Stimulated activated effector memory CD8-positive, alpha-beta T cell treated with anti-CD3 and anti-CD28 coated beads, Interleukin-12 subunit alpha, Interleukin-12 subunit beta, amount 100 ng/mL, for 72 hours (primary cell): ENCODE measurements at regions not wholly inside any gene's neighbourhood (a gene's known extent, or its start where the extent isn't known, plus 50 kb on each side); places are given as distances from the start of the nearest gene placed in this dataset.

Source experiments
- ATAC-seq: fragments of 150-1000 bp; cut with Tn5 transposase; 2 replicates; pipeline ENCODE4 v1.10.0; 2021
- DNase-seq, 2 donors: peaks; one replicate each; pipeline ENCODE4 v3.0.0; 2021 to 2022; ENCODE audit warnings: low spot score in 2 of 2
- H3K27ac Mint-ChIP-seq: one replicate; pipeline ENCODE4 v1.8.0; 2022; ENCODE audit warnings: mild to moderate bottlenecking, mixed read lengths
- H3K36me3 Mint-ChIP-seq: one replicate; pipeline ENCODE4 v1.8.0; 2022; ENCODE audit warnings: mild to moderate bottlenecking, mixed read lengths
- H3K4me1 Mint-ChIP-seq: one replicate; pipeline ENCODE4 v1.8.0; 2022; ENCODE audit warnings: mixed read lengths
- H3K4me3 Mint-ChIP-seq: one replicate; pipeline ENCODE4 v1.8.0; 2022; ENCODE audit warnings: mild to moderate bottlenecking, mixed read lengths
- H3K9me3 Mint-ChIP-seq: one replicate; pipeline ENCODE4 v1.8.0; 2022; ENCODE audit warnings: mixed read lengths

- no peak overlapping the region for H3K27ac Mint-ChIP-seq
- no peak for ATAC-seq
- H3K36me3 Mint-ChIP-seq, result no peaks in the 10 kb centered on the region
- H3K9me3 Mint-ChIP-seq, result peaks cover 17% of the 10 kb centered on the region
- DNase-seq, result no peak
- H3K4me1 Mint-ChIP-seq, result no peaks in the 10 kb centered on the region
- no peak overlapping the region for H3K4me3 Mint-ChIP-seq
Observed at GRCh38 chr11:25702417-25702816, 629.5 kb upstream of the ANO3 start.

- ATAC-seq (no peak), DNase-seq (no peak)
- peaks cover 22% of the 10 kb centered on the region for H3K9me3 Mint-ChIP-seq
- no peak overlapping the region for H3K27ac Mint-ChIP-seq
- no peaks in the 10 kb centered on the region for H3K36me3 Mint-ChIP-seq
- no peaks in the 10 kb centered on the region for H3K4me1 Mint-ChIP-seq
- H3K4me3 Mint-ChIP-seq, result no peak overlapping the region
Observed at GRCh38 chr11:25710975-25711374, 621.0 kb upstream of the ANO3 start.

GRCh38 chr11:25727944-25728343 is 604.0 kb upstream of the ANO3 start:
- ATAC-seq, result no peak

GRCh38 chr11:25730230-25730629 is 601.7 kb upstream of the ANO3 start:
- DNase-seq (no peak), ATAC-seq (no peak)
- Mint-ChIP-seq H3K4me3 (no peak overlapping the region), H3K36me3 (no peaks in the 10 kb centered on the region), H3K9me3 (peaks cover 23% of the 10 kb centered on the region), H3K4me1 (no peaks in the 10 kb centered on the region), H3K27ac (no peak overlapping the region)

More at GRCh38 chr11:25727944-25728343, 604.0 kb upstream of the ANO3 start:
- peaks cover 28% of the 10 kb centered on the region for H3K9me3 Mint-ChIP-seq
- H3K27ac Mint-ChIP-seq, result no peak overlapping the region
- no peak overlapping the region for H3K4me3 Mint-ChIP-seq
- H3K4me1 Mint-ChIP-seq, result no peaks in the 10 kb centered on the region
- H3K36me3 Mint-ChIP-seq, result no peaks in the 10 kb centered on the region
- no peak for DNase-seq

DNA sequence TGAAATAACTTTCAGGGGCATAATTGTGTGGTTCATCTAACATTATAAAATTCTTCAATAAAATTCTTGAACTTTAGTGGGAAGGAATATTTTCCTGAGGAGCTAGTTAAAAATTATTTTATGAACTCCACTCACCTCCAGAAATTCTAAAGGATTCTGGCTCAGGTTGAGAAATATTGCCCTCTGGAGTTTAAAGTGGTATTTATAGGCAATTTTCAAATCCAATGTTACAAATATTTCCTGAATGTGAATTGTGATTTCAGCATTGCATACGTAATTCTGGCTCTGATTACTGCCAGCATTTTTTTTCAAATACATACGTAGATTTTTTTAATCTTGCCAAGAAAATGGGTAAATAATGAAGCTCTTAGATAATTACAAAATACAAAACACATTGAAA is 598.2 kb upstream of the ANO3 start:
- no peak for ATAC-seq
- Mint-ChIP-seq H3K36me3 (no peaks in the 10 kb centered on the region), H3K27ac (no peak overlapping the region), H3K4me3 (no peak overlapping the region), H3K4me1 (no peaks in the 10 kb centered on the region), H3K9me3 (peaks cover 17% of the 10 kb centered on the region)
- DNase-seq, result no peak

DNA sequence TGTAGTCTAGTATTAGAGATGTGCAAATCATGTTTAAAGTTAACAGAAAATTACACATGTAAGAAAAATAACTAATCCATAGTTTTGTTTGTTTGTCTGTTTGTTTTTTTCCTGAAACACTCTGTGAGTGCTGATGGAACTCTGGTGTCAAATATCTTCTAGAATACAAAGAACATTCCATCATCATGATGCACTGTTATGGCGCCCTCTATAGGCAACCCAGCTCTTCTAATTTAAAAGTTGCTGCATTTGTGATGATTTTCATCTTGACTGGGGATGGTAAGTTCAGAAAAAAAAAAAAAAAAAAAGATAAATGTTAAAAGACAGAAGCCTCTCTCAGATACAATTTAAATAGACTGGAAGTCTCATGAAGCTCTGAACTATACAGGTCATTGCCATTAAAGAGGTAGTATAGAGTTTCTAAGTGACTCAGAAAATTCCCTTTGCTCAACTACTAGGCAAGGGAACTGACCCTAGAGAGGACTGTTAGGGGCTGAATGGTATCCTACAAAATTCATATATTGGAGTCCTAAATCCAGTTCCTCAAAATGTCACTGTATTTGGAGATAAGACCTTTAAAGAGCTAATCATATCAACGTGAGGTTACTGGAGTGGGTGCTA is 597.2 kb upstream of the ANO3 start:
- no peaks in the 10 kb centered on the region for H3K36me3 Mint-ChIP-seq
- H3K27ac Mint-ChIP-seq, result no peak overlapping the region
- H3K9me3 Mint-ChIP-seq, result peaks cover 17% of the 10 kb centered on the region
- DNase-seq, result no peak
- H3K4me1 Mint-ChIP-seq, result no peaks in the 10 kb centered on the region
- ATAC-seq, result no peak
- no peak overlapping the region for H3K4me3 Mint-ChIP-seq

- Mint-ChIP-seq H3K9me3 (peaks cover 11% of the 10 kb centered on the region), H3K4me3 (no peak overlapping the region), H3K4me1 (no peaks in the 10 kb centered on the region), H3K27ac (no peak overlapping the region), H3K36me3 (no peaks in the 10 kb centered on the region)
- DNase-seq (no peak), ATAC-seq (no peak)
Observed at GRCh38 chr11:25737071-25737675, 594.8 kb upstream of the ANO3 start.

DNA sequence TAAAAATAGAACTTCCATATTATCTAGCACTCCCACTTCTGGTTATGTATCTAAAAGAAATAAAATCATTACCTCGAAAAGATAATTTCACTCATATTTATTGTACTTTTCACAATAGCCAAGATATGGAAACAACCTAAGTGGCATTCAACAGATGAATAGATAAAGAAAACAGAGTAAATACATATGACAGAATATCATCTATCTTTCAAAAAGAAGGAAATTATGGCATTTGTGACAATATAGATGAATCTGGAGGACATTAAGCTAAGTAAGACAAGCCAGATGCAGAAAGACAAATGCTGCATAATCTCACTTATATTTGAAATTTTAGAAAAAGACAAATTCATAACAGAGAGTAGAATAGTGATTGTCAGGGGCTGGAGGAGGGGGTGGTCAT is 590.0 kb upstream of the ANO3 start:
- Mint-ChIP-seq H3K36me3 (no peaks in the 10 kb centered on the region), H3K27ac (no peak overlapping the region), H3K9me3 (peaks cover 8% of the 10 kb centered on the region), H3K4me3 (no peak overlapping the region), H3K4me1 (no peaks in the 10 kb centered on the region)
- DNase-seq, result no peak
- no peak for ATAC-seq

DNA sequence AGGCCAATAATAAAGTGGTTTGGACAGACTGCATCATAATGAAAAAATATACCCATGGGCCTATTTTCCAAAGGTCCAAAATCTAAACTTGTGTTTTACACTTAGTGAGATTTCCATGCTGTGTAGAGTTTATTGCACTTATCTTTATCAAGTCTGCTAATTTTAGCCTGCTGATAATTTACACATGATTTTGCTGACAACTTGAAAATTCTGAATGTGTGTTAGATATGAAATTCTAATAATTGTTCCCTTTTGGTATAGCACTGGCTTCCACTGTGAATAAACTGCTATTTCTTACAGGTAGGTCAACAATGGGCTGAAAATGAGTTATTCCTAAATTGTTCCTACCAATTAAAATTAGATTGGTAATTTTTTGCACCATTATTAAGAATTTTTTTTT is 589.1 kb upstream of the ANO3 start:
- ATAC-seq, result no peak
- no peaks in the 10 kb centered on the region for H3K36me3 Mint-ChIP-seq
- H3K4me1 Mint-ChIP-seq, result no peaks in the 10 kb centered on the region
- no peak overlapping the region for H3K27ac Mint-ChIP-seq
- peaks cover 6% of the 10 kb centered on the region for H3K9me3 Mint-ChIP-seq
- H3K4me3 Mint-ChIP-seq, result no peak overlapping the region
- DNase-seq, result no peak

GRCh38 chr11:25755381-25755780 is 576.5 kb upstream of the ANO3 start:
- ATAC-seq (no peak), DNase-seq (no peak)
- H3K4me3 Mint-ChIP-seq, result no peak overlapping the region
- H3K27ac Mint-ChIP-seq, result no peak overlapping the region
- H3K36me3 Mint-ChIP-seq, result no peaks in the 10 kb centered on the region
- H3K9me3 Mint-ChIP-seq, result peaks cover 13% of the 10 kb centered on the region
- no peaks in the 10 kb centered on the region for H3K4me1 Mint-ChIP-seq

- H3K4me3 Mint-ChIP-seq, result no peak overlapping the region
- H3K36me3 Mint-ChIP-seq, result no peaks in the 10 kb centered on the region
- no peak for DNase-seq
- no peak for ATAC-seq
- H3K27ac Mint-ChIP-seq, result no peak overlapping the region
- peaks cover 16% of the 10 kb centered on the region for H3K9me3 Mint-ChIP-seq
- H3K4me1 Mint-ChIP-seq, result no peaks in the 10 kb centered on the region
Observed at GRCh38 chr11:25755918-25756584, 575.9 kb upstream of the ANO3 start.

DNA sequence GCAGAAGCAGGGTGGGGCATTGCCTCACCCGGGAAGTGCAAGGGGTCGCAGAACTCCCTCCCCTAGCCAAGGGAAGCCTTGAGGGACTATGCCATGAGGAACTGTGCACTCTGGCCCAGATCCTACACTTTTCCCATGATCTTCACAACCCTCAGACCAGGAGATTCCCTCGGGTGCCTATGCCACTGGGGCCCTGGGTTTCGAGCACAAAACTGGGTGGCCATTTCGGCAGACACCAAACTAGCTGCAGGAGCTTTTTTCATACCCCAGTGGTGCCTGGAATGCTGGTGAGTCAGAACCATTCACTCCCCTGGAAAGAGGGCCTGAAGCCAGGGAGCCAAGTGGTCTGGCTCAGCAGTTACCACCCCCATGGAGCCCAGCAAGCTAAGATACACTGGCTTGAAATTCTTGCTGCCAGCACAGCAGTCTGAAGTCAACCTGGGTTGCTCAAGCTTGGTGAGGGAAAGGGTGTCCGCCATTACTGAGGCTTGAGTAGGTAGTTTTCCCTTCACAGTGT is 573.7 kb upstream of the ANO3 start:
- H3K36me3 Mint-ChIP-seq, result no peaks in the 10 kb centered on the region
- no peak for ATAC-seq
- H3K4me1 Mint-ChIP-seq, result no peaks in the 10 kb centered on the region
- H3K27ac Mint-ChIP-seq, result no peak overlapping the region
- peaks cover 20% of the 10 kb centered on the region for H3K9me3 Mint-ChIP-seq
- no peak overlapping the region for H3K4me3 Mint-ChIP-seq
- no peak for DNase-seq

GRCh38 chr11:25766332-25767015 is 565.5 kb upstream of the ANO3 start:
- Mint-ChIP-seq H3K36me3 (no peaks in the 10 kb centered on the region), H3K4me1 (no peaks in the 10 kb centered on the region), H3K4me3 (no peak overlapping the region), H3K9me3 (peaks cover 24% of the 10 kb centered on the region), H3K27ac (no peak overlapping the region)
- no peak for ATAC-seq
- no peak for DNase-seq

DNA sequence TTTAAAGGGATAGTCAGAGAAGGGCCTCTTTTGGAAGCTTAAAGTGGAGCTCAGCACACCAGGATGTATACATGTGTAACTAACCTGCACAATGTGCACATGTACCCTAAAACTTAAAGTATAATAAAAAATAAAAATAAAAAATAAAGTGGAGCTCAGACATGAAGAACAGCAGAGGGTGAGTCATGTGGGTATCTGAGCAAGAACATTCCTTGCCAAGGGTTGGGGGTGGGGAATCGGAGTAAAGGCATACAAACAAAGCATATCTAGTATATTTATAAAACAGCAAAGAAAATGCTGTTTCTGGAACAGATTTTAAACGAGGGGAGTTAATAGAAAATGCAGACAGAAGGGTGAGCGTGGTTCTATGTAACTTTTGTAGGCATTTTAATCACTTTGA is 562.6 kb upstream of the ANO3 start:
- Mint-ChIP-seq H3K36me3 (no peaks in the 10 kb centered on the region), H3K27ac (no peak overlapping the region), H3K9me3 (peaks cover 27% of the 10 kb centered on the region), H3K4me1 (no peaks in the 10 kb centered on the region), H3K4me3 (no peak overlapping the region)
- ATAC-seq (no peak), DNase-seq (no peak)

- Mint-ChIP-seq H3K4me1 (no peaks in the 10 kb centered on the region), H3K36me3 (no peaks in the 10 kb centered on the region), H3K4me3 (no peak overlapping the region), H3K27ac (no peak overlapping the region), H3K9me3 (peaks cover 27% of the 10 kb centered on the region)
- DNase-seq, result no peak
- ATAC-seq, result no peak
Observed at GRCh38 chr11:25771605-25772004, 560.3 kb upstream of the ANO3 start.
